ENCODE measurements at regions not wholly inside any gene's neighbourhood (a gene's known extent, or its start where the extent isn't known, plus 50 kb on each side); places are given as distances from the start of the nearest gene placed in this dataset.

- Histone ChIP-seq H3K4me2 (ENCODE audit: unreplicated experiment) (no peak overlapping the region), H3K36me3 (ENCODE audit: low read depth) (no peaks in the 10 kb centered on the region), H3K79me2 (ENCODE audit: insufficient read depth) (no peaks in the 10 kb centered on the region), H4K20me1 (ENCODE audit: insufficient read depth) (no peaks in the 10 kb centered on the region; the same call in 1 of the 2 replicates), H3F3A (ENCODE audit: insufficient read depth) (no peaks in the 10 kb centered on the region), H3K27me3 (replicated peaks; ENCODE audit: insufficient read depth) (no peaks in the 10 kb centered on the region), H2AFZ (no peak overlapping the region), H3K4me3 (no peak overlapping the region), H3K4me1 (ENCODE audit: insufficient read depth) (peaks cover 13% of the 10 kb centered on the region; the same call in 1 of the 2 replicates), H3K9me3 (ENCODE audit: low read depth) (no peaks in the 10 kb centered on the region), H3K27ac (no peak overlapping the region), H3K9ac (no peak overlapping the region), H3K9me2 (ENCODE audit: insufficient read depth) (no peaks in the 10 kb centered on the region)
- 28% methylated on average over 2 of the region's 2 CpGs for WGBS, 2 experiments (ENCODE audit: low coverage in 1 of 2, low lambda C conversion rate in 2 of 2, missing lambda C conversion rate in 2 of 2)
- DNase-seq = no peak
- TF ChIP-seq EZH2phosphoT487 (IDR thresholded peaks at IDR 0.05; ENCODE audit: insufficient read depth, low read depth) = no peak
- TF ChIP-seq EZH2 (IDR thresholded peaks at IDR 0.05; ENCODE audit: insufficient read depth, poor library complexity, severe bottlenecking) = no peak
- in situ Hi-C loops (cut with MboI) = no loop called here
Measured at GRCh38 chr4:41409594-41409895, 128.4 kb upstream of the LIMCH1 start.

- Histone ChIP-seq H3K27me3 (replicated peaks; ENCODE audit: insufficient read depth) (no peaks in the 10 kb centered on the region), H3K4me1 (ENCODE audit: insufficient read depth) (peaks cover 13% of the 10 kb centered on the region; the same call in 1 of the 2 replicates), H3K9ac (no peak overlapping the region), H3K4me3 (no peak overlapping the region), H3F3A (ENCODE audit: insufficient read depth) (no peaks in the 10 kb centered on the region), H3K4me2 (ENCODE audit: unreplicated experiment) (no peak overlapping the region), H3K79me2 (ENCODE audit: insufficient read depth) (no peaks in the 10 kb centered on the region), H3K9me3 (ENCODE audit: low read depth) (no peaks in the 10 kb centered on the region), H4K20me1 (ENCODE audit: insufficient read depth) (no peaks in the 10 kb centered on the region; the same call in 1 of the 2 replicates), H3K27ac (no peak overlapping the region), H3K9me2 (ENCODE audit: insufficient read depth) (no peaks in the 10 kb centered on the region), H3K36me3 (ENCODE audit: low read depth) (no peaks in the 10 kb centered on the region), H2AFZ (no peak overlapping the region)
- peak; percentile 5 for DNase-seq
- in situ Hi-C loops (cut with MboI) = no loop called here
- TF ChIP-seq EZH2 (IDR thresholded peaks at IDR 0.05; ENCODE audit: insufficient read depth, poor library complexity, severe bottlenecking) (no peak), EZH2phosphoT487 (IDR thresholded peaks at IDR 0.05; ENCODE audit: insufficient read depth, low read depth) (no peak)
- WGBS, 2 experiments (ENCODE audit: low coverage in 1 of 2, low lambda C conversion rate in 2 of 2, missing lambda C conversion rate in 2 of 2) = 71 to 81% methylated on average over 3 of the region's 3 CpGs
Measured at GRCh38 chr4:41410049-41410448, 127.9 kb upstream of the LIMCH1 start.

- H4K20me1 ChIP-seq (ENCODE audit: insufficient read depth) = no peaks in the 10 kb centered on the region
- H3K9me2 ChIP-seq (ENCODE audit: insufficient read depth) = no peaks in the 10 kb centered on the region
- DNase-seq = no peak
- H3K27me3 ChIP-seq (replicated peaks; ENCODE audit: insufficient read depth) = no peaks in the 10 kb centered on the region
- H2AFZ ChIP-seq = no peak overlapping the region
- 71 to 72% methylated on average over 8 of the region's 8 CpGs for WGBS, 2 experiments (ENCODE audit: low coverage in 1 of 2, low lambda C conversion rate in 2 of 2, missing lambda C conversion rate in 2 of 2)
- in situ Hi-C loops (cut with MboI) = no loop called here
- no peak overlapping the region for H3K4me2 ChIP-seq (ENCODE audit: unreplicated experiment)
- TF ChIP-seq EZH2phosphoT487 (IDR thresholded peaks at IDR 0.05; ENCODE audit: insufficient read depth, low read depth) = no peak
- no peak for TF ChIP-seq EZH2 (IDR thresholded peaks at IDR 0.05; ENCODE audit: insufficient read depth, poor library complexity, severe bottlenecking)
- H3K4me3 ChIP-seq = no peak overlapping the region
- H3F3A ChIP-seq (ENCODE audit: insufficient read depth) = no peaks in the 10 kb centered on the region
- H3K36me3 ChIP-seq (ENCODE audit: low read depth) = no peaks in the 10 kb centered on the region
- peaks cover 10% of the 10 kb centered on the region; the same call in 1 of the 2 replicates for H3K4me1 ChIP-seq (ENCODE audit: insufficient read depth)
- H3K27ac ChIP-seq = no peak overlapping the region
- no peaks in the 10 kb centered on the region for H3K79me2 ChIP-seq (ENCODE audit: insufficient read depth)
- H3K9ac ChIP-seq = no peak overlapping the region
- no peaks in the 10 kb centered on the region for H3K9me3 ChIP-seq (ENCODE audit: low read depth)
Measured at GRCh38 chr4:41413670-41414411, 124.1 kb upstream of the LIMCH1 start.

- Histone ChIP-seq H3K27me3 (replicated peaks; ENCODE audit: insufficient read depth) (no peaks in the 10 kb centered on the region), H3K9me2 (ENCODE audit: insufficient read depth) (no peaks in the 10 kb centered on the region), H3K4me1 (ENCODE audit: insufficient read depth) (peaks cover 5% of the 10 kb centered on the region; the same call in 1 of the 2 replicates), H2AFZ (no peak overlapping the region), H3K27ac (no peak overlapping the region), H3K36me3 (ENCODE audit: low read depth) (no peaks in the 10 kb centered on the region), H3F3A (ENCODE audit: insufficient read depth) (no peaks in the 10 kb centered on the region), H3K4me3 (no peak overlapping the region), H3K9me3 (ENCODE audit: low read depth) (no peaks in the 10 kb centered on the region), H3K9ac (no peak overlapping the region), H3K79me2 (ENCODE audit: insufficient read depth) (no peaks in the 10 kb centered on the region), H4K20me1 (ENCODE audit: insufficient read depth) (no peaks in the 10 kb centered on the region), H3K4me2 (ENCODE audit: unreplicated experiment) (no peak overlapping the region)
- TF ChIP-seq EZH2phosphoT487 (IDR thresholded peaks at IDR 0.05; ENCODE audit: insufficient read depth, low read depth) = no peak
- TF ChIP-seq EZH2 (IDR thresholded peaks at IDR 0.05; ENCODE audit: insufficient read depth, poor library complexity, severe bottlenecking) = no peak
- WGBS, 2 experiments (ENCODE audit: low coverage in 1 of 2, low lambda C conversion rate in 2 of 2, missing lambda C conversion rate in 2 of 2) = 73 to 74% methylated on average over 7 of the region's 7 CpGs
- in situ Hi-C loops (cut with MboI) = no loop called here
- no peak for DNase-seq
Measured at GRCh38 chr4:41414412-41414779, 123.6 kb upstream of the LIMCH1 start.
